GM18873 (cell line): ENCODE measurements at regions not wholly inside any gene's neighbourhood (a gene's known extent, or its start where the extent isn't known, plus 50 kb on each side); places are given as distances from the start of the nearest gene placed in this dataset.
"Not testable (repeated sequence)": the region's sequence is repeated elsewhere in the genome, so short reads cannot be mapped to it uniquely, and the experiment has no call there.

Source experiments
- ATAC-seq: cut with Tn5 transposase; IDR thresholded peaks from one replicate; pipeline ENCODE4 v1.9.1; 2021; ENCODE audit warnings: mild to moderate bottlenecking, moderate library complexity, moderate number of reproducible peaks; ENCODE audit not compliant: unreplicated experiment, low FRiP score

GRCh38 chr11:10982704-10983510, 125.1 kb upstream of the ZBED5 start:
- ATAC-seq = no peak

GRCh38 chr11:10979529-10979928, 121.7 kb upstream of the ZBED5 start:
- ATAC-seq = no peak

DNA sequence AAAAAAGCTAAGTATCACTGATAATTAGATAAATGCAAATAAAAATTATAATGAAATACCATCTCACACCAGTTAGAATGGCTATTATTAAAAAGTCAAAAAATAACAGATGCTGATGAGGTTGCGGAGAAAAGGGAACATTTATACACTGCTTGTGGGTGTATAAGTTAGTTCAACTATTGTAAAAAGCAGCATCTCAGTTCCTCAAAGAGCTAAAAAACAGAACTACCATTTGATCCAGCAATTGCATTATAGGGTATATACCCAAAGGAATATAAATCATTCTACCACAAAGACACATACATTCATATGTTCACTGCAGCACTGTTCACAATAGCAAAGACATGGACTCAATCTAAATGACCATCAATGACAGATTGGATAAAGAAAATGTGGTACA, 120.3 kb upstream of the ZBED5 start:
- no peak for ATAC-seq

GRCh38 chr11:10975287-10975721, 117.5 kb upstream of the ZBED5 start:
- ATAC-seq = no peak

DNA sequence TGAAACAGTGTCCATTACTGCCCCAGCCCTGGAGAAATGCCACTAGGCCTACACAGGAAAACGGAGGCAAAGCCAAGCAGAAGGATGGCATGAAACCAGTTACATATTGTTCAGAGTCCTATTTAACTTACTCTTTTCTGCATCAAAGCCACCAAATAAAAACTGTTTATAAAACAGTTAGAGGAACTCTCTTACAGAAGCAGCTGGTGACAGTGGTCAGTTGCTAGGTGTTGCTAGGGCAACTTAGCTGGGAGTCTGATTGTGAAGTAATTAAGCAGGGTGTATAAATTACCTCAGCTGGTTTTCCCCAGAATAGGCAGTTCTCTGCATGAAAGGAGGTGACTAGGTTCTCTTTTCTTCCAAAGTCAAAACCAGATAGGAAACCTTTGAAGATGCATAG, 115.6 kb upstream of the ZBED5 start:
- ATAC-seq = no peak

DNA sequence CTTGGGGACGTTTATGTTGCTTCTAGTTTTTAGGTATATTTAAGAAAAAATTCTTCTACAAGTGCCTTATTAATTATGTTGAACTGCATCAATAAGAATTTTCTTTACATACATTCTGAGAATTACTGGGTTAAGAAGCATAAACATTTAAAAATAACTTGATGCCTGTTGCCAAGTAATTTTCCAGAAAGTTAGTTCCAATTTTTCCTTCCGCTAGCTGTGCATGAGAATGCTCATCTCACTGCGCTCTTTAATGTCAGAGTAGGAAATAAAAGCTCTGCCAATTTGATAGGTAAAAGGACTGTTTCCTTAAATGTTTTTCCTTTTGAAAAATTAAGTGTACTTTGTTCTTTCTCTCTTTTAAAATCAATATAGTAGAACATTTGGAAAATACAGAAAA, 113.1 kb upstream of the ZBED5 start:
- no peak for ATAC-seq

DNA sequence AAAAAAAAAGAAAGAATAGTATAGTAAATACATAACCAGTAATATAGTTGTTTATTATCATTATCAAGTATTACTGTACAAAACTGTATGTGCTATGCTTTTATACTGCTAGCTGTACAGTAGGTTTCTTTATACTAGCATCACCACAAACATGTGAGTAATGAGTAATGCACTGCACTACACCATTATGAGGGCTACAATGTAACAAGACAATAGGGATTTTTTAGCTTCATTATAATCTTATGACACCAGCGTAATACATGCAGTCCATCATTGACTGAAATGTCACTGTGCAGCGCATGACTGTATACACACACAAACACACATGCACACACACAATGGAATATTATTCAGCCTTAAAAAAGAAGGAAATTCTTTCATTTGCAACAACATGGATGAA, 111.5 kb upstream of the ZBED5 start:
- no peak for ATAC-seq

DNA sequence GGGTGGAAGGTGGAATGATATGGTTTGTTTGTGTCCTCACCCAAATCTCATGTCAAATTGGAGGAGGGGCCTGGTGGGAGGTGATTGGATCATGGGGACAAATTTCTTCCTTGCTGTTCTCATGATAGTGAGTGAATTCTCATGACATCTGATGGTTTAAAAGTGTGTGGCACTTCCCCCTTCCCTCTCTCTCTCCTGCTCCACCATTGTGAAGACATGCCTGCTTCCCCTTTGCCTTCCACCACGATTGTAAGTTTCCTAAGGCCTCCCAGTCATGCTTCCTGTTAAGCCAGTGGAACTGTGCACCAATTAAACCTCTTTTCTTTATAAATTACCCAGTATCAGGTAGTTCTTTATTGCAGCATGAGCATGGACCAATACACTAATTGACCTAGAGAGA, 99.0 kb upstream of the ZBED5 start:
- not testable (repeated sequence) for ATAC-seq

DNA sequence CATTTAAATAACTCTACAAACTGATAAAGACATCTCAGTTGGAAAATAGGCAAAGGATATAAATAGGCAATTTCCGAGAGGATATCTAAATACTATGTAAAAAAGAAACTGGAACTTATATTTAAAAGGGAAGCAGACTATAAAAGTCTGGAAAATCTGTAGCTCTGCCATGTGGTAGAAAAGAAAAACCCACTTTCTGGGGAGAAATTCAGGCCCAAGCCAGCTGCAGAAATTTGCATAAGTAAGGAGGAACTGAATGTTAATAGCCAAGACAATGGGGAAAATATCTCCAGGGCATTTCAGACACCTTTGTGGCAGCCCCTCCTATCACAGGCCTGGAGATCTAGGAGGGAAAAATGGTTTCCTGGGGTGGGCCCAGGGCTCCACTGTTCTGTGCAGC, 97.8 kb upstream of the ZBED5 start:
- no peak for ATAC-seq

DNA sequence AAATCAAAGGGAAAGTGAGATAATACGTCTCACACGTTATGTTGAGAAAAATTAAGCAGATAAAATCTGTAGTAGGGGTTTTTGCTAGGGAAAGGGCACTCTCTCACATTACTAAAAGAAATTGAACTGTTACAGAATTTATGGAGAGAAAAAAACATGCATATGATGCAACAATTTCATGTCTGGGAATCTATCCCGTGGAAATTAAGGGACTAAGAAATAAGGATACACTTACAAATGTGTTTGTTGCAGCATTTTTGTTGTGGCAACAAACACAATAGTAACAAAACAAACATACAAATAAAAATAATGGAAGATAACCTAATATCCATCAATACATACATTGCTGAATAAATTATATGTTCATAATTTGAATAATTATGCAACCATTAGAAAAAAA, 96.3 kb upstream of the ZBED5 start:
- ATAC-seq = no peak

DNA sequence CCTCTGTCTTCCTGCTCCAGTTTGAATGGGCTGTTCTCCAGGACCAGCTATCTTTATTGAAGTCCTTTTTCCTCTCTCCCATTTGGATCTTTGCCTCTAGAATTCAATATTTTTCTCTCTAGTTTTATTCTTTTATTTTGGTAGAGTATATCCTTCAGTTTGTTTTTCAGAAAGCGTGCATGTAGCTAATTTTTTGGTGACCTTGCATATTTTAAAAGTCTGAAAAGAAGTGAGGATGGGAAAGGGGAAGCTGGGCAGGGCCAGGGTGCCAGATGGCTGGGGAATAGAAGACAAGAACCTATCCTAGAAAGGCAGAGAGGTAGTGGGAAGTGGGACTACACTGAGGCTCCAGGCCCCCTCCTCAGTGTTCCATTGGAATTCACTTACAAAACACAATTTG, 95.0 kb upstream of the ZBED5 start:
- no peak for ATAC-seq

DNA sequence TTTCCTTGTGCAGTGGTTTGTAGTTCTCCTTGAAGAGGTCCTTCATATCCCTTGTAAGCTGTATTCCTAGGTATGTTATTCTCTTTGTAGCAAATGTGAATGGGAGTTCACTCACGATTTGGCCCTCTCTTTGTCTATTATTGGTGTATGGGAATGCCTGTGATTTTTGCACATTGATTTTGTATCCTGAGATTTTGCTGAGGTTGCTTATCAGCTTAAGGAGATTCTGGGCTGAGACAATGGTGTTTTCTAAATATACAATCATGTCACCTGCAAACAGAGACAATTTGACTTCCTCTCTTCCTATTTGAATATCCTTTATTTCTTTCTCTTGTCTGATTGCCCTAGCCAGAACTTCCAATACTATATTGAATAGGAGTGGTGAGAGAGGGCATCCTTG, 90.1 kb upstream of the ZBED5 start:
- not testable (repeated sequence) for ATAC-seq

- no peak for ATAC-seq
Measured at GRCh38 chr11:10946072-10946471, 88.2 kb upstream of the ZBED5 start.

DNA sequence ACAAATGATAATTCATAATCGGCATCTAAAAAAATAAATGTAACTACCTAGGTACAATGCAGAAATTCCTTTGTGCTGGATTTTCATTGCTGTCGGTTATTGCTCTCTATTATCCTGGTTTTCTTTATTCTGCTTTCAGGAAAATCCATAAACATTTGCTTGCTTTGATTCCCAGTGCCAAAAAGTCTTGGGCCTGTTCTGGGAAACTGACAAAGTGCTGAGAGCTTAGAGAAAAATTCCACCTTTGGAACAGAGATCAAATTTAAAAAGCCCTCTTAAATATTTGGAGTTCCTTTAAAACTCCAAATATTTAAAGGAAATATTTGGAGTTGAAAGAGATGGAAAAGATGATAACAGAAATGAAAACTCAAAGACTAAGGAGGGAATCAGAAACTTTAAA, 87.3 kb upstream of the ZBED5 start:
- ATAC-seq = no peak

DNA sequence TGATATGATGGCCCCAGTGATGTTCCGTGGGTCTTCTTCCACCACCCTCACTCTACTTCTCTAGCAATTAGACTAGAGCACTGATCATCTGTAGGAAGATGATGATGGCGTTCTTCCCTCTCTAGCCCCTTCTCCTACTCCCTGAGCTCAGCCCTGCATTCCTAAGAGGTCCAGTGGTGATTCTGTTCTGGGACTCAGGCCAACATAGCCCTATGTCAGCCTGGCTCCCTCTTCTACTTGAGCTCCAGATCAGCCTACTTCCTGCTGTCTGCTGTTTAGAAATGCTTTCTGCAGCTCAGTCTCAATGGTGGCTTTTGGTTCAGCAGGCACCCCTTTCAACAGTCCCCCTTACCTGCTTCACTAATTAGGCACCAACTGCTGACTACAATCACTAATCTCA, 86.1 kb upstream of the ZBED5 start:
- ATAC-seq = no peak

GRCh38 chr11:10942620-10943019, 84.8 kb upstream of the ZBED5 start:
- ATAC-seq = no peak

DNA sequence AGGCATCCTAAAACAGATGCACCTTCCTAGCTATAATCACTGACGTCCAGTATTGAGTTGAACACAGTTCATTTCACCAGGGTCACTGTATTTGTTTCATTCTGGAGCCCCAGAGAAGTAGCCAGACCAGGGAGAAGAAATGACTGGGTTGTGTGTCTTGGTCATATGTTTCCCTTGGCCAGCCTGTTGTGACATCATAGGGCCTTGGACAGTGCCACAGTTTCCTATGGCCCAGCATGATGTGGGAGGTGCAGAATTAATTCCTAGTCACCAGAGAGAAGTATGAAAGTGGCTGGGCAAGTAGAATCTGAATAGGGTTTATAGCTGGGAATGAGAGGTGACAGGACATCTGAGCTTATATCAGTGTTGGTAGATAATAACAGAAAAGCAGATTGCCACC, 84.0 kb upstream of the ZBED5 start:
- no peak for ATAC-seq

DNA sequence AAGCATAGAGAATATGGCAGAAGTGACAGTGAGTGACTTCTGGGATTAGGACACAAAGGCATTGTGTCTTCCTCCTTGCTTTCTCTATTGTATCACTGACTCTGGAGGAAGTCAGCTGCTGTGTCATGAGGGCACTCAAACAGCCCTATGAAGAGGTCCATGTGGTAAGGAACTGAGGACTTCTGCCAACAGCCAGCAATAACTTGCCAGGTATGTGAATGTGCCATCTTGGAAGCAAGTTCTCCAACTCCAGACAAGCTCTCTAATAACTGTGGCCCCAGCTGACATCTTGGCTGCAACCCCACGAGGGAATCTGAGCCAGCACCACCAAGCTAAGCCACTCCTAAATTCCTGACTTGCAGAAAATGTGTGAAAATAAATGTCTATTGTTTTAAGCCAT, 83.6 kb upstream of the ZBED5 start:
- no peak for ATAC-seq

GRCh38 chr11:10938650-10939387, 81.0 kb upstream of the ZBED5 start:
- ATAC-seq = no peak

DNA sequence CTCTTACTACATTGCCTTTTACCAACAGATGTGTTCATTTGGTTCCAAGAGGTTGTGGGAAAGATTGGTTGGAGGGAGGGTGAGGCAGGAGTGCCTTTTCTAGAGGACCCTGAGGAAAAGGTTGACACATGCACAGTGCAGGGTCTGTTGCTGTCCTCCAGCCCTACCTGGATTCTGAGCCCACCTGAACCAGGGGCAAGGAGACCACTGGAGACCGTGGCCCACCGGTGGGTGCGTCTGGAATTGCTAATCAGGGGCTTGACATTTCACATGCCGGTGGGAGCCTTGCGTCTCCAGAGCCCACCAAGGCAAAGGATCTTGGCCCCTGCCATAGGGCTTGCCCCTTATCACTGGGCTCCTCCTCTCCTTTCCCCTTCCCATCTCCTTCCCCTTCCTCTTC, 80.4 kb upstream of the ZBED5 start:
- no peak for ATAC-seq

- ATAC-seq = no peak
Measured at GRCh38 chr11:10937385-10937771, 79.5 kb upstream of the ZBED5 start.
